Transverse colon (tissue), 4 donors: ENCODE measurements at regions not wholly inside any gene's neighbourhood (a gene's known extent, or its start where the extent isn't known, plus 50 kb on each side); places are given as distances from the start of the nearest gene placed in this dataset.
"Not testable (repeated sequence)": the region's sequence is repeated elsewhere in the genome, so short reads cannot be mapped to it uniquely, and the experiment has no call there.

Experiments
- DNase-seq: peaks from one replicate; pipeline ENCODE4 v3.0.0-alpha.2; 2019
- H3K27ac ChIP-seq, 4 donors: fragments of 200-600 bp; sonication (generic); 2 replicates each; pipeline ENCODE4 v1.5.1; 2016 to 2018; ENCODE audit warnings: inconsistent platforms in 4 of 4
- H3K27me3 ChIP-seq: fragments of 200-600 bp; sonication (generic); 2 replicates; pipeline ENCODE4 v1.5.1; 2017; ENCODE audit warnings: inconsistent platforms
- H3K36me3 ChIP-seq, 4 donors: fragments of 200-600 bp; sonication (generic); 2 replicates each; pipeline ENCODE4 v1.5.1; 2017 to 2019; ENCODE audit warnings: inconsistent platforms in 4 of 4
- H3K4me1 ChIP-seq, 4 donors: fragments of 200-600 bp; sonication (generic); 2 replicates each; pipeline ENCODE4 v1.5.1; 2017 to 2020; ENCODE audit warnings: inconsistent platforms in 4 of 4
- H3K4me3 ChIP-seq, 4 donors: fragments of 200-600 bp; sonication (generic); 1 replicate in 1 of 4; 2 replicates in 3 of 4; pipeline versions ENCODE4 v1.5.1 to v1.6.1; 2017 to 2019; ENCODE audit warnings: inconsistent platforms in 4 of 4
- H3K9me3 ChIP-seq, 2 donors: fragments of 200-600 bp; sonication (generic); 2 replicates each; pipeline ENCODE4 v1.5.1; 2017 to 2019; ENCODE audit warnings: inconsistent platforms in 2 of 2
- EP300 ChIP-seq: sonication (generic); formaldehyde crosslinking; IDR thresholded peaks from one replicate; pipeline ENCODE4 v1.6.1; 2017; ENCODE audit warnings: antibody characterized with exemption, low read depth
- POLR2A ChIP-seq: fragments of 450-650 bp; IDR thresholded peaks from one replicate; pipeline ENCODE4 v1.6.1; 2016; ENCODE audit warnings: antibody characterized with exemption, mild to moderate bottlenecking, moderate library complexity
- POLR2AphosphoS5 ChIP-seq, 3 donors: sonication (generic); formaldehyde crosslinking; IDR thresholded peaks; one replicate each; pipeline ENCODE4 v1.6.1; 2016; ENCODE audit warnings: antibody characterized with exemption in 3 of 3
- WGBS, 2 donors: methylation state at CpG; one replicate each; pipeline ENCODE4 v1.1.5; 2018; ENCODE audit warnings: low coverage in 1 of 2; 5-methylcytosine and 5-hydroxymethylcytosine counted together
- in situ Hi-C, 4 donors: fragments of 200-750 bp; cut with MboI; loops; one replicate each; pipeline versions ENCODE4 v1.15.0 to v1.15.1; 2017; ENCODE audit warnings: low sequenced_read_pairs in 3 of 4, low pct_ligation_motif_present in 1 of 4, low pct_unique_long_range_greater_than_20kb in 1 of 4
- intact Hi-C: fragments of 100-400 bp; cut with DNase I; formaldehyde crosslinking; loops from one replicate; pipeline ENCODE4 v1.15.1; 2023; ENCODE audit warnings: low total_unique reads
- TF ChIP-seq, protein P1 (sequence below), 5 experiments: fragments of 200-600 bp in 3 of 5; fragments of 450-650 bp in 2 of 5; sonication (generic) in 3 of 5; IDR thresholded peaks; 1 replicate in 2 of 5; 2 replicates in 3 of 5; pipeline ENCODE4 v1.5.1; 2016 to 2017; ENCODE audit warnings: antibody characterized with exemption in 5 of 5, inconsistent platforms in 3 of 5, mild to moderate bottlenecking in 2 of 5, moderate library complexity in 1 of 5

DNA sequence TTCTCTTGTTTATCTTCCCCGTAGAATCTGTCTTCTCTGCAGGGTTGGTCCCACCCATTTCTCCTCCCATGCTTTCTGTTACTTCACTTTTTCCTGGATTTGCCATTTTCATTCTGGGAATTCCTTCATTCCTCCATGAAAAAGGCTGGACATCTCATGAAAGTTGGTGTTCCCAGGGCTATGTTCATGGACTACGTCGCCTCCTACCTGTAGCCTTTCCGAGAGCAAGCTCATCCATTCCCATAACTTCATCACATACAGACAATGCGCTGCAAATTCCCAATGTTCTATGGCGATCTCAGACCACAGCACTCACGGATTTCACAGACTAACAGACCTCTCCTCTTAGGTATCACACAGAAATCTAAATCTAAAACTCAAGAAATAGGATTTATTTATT is 217.1 kb downstream of the EXOC5 start:
- H3K27me3 ChIP-seq = no peaks in the 10 kb centered on the region
- no peaks in the 10 kb centered on the region for H3K4me1 ChIP-seq
- no peak overlapping the region for H3K4me3 ChIP-seq
- WGBS, 2 donors = 81 to 83% methylated on average over 7 of the region's 7 CpGs
- H3K9me3 ChIP-seq = no peaks in the 10 kb centered on the region
- in situ Hi-C loops (no loop called here), intact Hi-C loops (no loop called here)
- TF ChIP-seq POLR2AphosphoS5 (IDR thresholded peaks at IDR 0.05) (no peak), EP300 (no peak), POLR2A (no peak)
- H3K27ac ChIP-seq = no peak overlapping the region
- no peak for DNase-seq
- no peaks in the 10 kb centered on the region for H3K36me3 ChIP-seq

DNA sequence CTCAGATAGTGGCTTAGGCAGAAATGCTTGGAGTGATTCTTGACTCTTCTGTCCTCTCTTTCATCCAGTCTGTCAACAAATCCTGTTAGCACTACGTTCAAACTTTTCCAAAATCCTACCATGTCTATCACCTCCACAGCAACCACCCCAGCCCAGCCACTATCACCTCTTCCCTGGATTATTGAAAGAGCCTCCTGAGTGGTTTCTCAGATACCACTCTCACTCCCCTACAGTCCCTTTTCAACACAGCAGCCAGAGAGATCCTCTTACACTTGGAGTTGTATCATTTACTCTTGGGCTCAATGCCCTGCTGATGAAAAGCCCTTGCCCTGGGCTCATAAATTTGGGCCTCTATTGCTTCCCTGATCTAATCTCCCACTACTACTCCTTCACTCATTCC is 218.9 kb downstream of the EXOC5 start:
- no peak for TF ChIP-seq POLR2AphosphoS5 (IDR thresholded peaks at IDR 0.05)
- TF ChIP-seq, protein P1, sequence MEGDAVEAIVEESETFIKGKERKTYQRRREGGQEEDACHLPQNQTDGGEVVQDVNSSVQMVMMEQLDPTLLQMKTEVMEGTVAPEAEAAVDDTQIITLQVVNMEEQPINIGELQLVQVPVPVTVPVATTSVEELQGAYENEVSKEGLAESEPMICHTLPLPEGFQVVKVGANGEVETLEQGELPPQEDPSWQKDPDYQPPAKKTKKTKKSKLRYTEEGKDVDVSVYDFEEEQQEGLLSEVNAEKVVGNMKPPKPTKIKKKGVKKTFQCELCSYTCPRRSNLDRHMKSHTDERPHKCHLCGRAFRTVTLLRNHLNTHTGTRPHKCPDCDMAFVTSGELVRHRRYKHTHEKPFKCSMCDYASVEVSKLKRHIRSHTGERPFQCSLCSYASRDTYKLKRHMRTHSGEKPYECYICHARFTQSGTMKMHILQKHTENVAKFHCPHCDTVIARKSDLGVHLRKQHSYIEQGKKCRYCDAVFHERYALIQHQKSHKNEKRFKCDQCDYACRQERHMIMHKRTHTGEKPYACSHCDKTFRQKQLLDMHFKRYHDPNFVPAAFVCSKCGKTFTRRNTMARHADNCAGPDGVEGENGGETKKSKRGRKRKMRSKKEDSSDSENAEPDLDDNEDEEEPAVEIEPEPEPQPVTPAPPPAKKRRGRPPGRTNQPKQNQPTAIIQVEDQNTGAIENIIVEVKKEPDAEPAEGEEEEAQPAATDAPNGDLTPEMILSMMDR (IDR thresholded peaks at IDR 0.05) = no peak
- TF ChIP-seq POLR2A = no peak
- no peak for TF ChIP-seq EP300
- intact Hi-C loops = no loop called here
- WGBS, 2 donors = 50 to 57% methylated on average over 1 of the region's 1 CpG

DNA sequence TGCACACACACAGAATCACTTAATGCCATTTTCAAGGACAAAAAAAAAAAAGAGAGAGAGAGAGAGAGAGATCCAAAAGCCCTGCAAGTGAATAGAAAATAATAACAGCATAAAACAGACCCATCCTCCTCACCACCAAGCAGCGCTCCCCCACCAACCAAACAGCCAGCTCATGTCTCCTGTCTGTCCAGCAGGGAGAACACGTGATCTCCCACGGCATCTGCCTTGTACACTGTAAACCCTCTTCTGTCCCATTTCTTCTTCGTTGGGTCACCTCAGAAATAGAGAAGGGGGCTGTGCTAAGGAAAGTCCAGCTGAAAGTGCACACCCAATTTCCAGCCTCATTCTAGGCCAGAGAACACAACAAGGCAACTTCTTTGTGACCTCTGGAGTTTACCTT is 222.5 kb downstream of the EXOC5 start:
- intact Hi-C loops = no loop called here

More for the DNA sequence above, 218.9 kb downstream of the EXOC5 start:
- no peak for DNase-seq
- Histone ChIP-seq H3K27me3 (no peaks in the 10 kb centered on the region), H3K27ac (no peak overlapping the region), H3K36me3 (no peaks in the 10 kb centered on the region), H3K4me3 (no peak overlapping the region), H3K9me3 (no peaks in the 10 kb centered on the region), H3K4me1 (no peaks in the 10 kb centered on the region)
- in situ Hi-C loops = no loop called here

DNA sequence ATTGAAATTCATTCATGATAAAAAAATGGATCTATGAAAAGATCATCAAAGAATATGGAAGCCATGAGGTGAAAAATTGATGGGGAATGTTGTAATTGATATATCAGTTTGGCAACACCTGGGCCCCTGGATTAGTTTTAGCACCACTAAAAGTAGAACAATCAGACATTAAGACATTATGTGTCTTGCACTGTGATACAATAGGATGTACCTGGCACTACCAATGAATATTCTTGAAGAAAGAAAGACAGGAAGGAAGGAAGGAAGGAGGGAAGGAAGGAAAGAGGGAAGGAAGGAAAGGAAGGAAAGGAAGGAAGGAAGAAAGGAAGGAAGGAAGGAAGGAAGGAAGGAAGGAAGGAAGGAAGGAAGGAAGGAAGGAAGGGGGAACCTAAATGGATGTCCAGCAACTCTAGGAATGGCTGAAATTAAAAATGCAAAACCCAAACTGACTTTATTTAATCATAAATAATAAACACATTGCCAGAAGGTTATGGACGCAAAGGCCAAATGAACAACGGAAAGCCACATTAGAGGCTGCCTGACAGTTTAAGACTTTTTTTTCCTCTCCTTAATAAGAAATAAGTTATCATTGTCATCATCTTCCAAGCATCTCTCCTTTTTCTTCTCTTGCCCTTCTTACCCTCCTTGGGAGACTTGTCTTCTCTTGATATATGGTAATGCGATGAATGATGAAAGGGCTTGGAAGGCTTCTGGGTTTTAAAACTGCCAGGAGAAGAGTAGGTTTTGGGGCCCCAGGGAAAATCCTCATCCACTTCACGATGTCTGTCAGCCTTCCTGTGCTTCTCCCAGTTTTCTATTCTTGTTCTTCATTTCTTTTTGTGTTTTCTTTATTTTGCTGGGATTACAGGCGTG is 224.4 kb downstream of the EXOC5 start:
- H3K4me1 ChIP-seq, in situ Hi-C loops, H3K27ac ChIP-seq, H3K36me3 ChIP-seq, H3K27me3 ChIP-seq, H3K4me3 ChIP-seq, intact Hi-C loops, DNase-seq, H3K9me3 ChIP-seq: not testable (repeated sequence)
- 70 to 82% methylated on average over 3 to 5 of the region's 5 CpGs for WGBS, 2 donors

More for the DNA sequence above, 222.5 kb downstream of the EXOC5 start:
- no peaks in the 10 kb centered on the region for H3K27me3 ChIP-seq
- TF ChIP-seq EP300 (no peak), POLR2AphosphoS5 (IDR thresholded peaks at IDR 0.05) (no peak)
- H3K4me1 ChIP-seq = no peaks in the 10 kb centered on the region
- no peak overlapping the region for H3K4me3 ChIP-seq
- no peaks in the 10 kb centered on the region for H3K9me3 ChIP-seq
- H3K36me3 ChIP-seq = no peaks in the 10 kb centered on the region
- in situ Hi-C loops = no loop called here
- DNase-seq = no peak
- 48 to 64% methylated on average over 3 to 4 of the region's 4 CpGs for WGBS, 2 donors
- no peak overlapping the region for H3K27ac ChIP-seq

DNA sequence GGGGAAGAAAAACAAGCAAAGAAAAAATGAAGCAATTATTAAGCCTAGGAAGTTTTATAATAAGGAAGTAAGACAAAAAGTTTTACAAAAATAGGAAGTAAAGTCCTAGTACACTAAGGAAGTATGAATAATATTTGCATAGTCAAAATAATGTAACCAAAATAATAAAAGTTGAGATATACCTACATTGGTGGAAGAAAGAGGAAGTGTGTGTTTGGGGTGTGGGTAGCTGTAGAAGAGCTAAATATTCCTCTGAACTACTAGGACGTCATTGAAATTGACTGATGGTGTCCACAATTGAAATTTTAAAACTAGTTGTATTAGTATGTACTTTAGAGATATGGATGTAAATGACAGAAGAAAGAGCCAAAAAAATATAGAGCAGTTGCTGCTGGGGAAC is 228.4 kb upstream of the OTX2 start:
- TF ChIP-seq, protein P1 (IDR thresholded peaks at IDR 0.05) = no peak
- TF ChIP-seq POLR2AphosphoS5 (IDR thresholded peaks at IDR 0.05) (no peak), EP300 (no peak), POLR2A (no peak)
- intact Hi-C loops = no loop called here
- no peaks in the 10 kb centered on the region for H3K4me1 ChIP-seq
- 13 to 18% methylated on average over 1 of the region's 1 CpG for WGBS, 2 donors
- DNase-seq = no peak
- no peak overlapping the region for H3K27ac ChIP-seq
- no peaks in the 10 kb centered on the region for H3K36me3 ChIP-seq
- no peaks in the 10 kb centered on the region for H3K27me3 ChIP-seq
- H3K4me3 ChIP-seq = no peak overlapping the region
- no peaks in the 10 kb centered on the region for H3K9me3 ChIP-seq
- in situ Hi-C loops = no loop called here
